ENCODE measurements at regions not wholly inside any gene's neighbourhood (a gene's known extent, or its start where the extent isn't known, plus 50 kb on each side); places are given as distances from the start of the nearest gene placed in this dataset.

- no peak for DNase-seq (ENCODE audit: low read depth)
- Histone ChIP-seq H3K27me3 (ENCODE audit: control insufficient read depth, insufficient read depth, low read length) (no peaks in the 10 kb centered on the region), H3K36me3 (ENCODE audit: control insufficient read depth, insufficient read depth, low read length) (no peaks in the 10 kb centered on the region), H3K4me3 (ENCODE audit: low read depth, low read length) (no peak overlapping the region)
- no peak for TF ChIP-seq CTCF (IDR thresholded peaks at IDR 0.05; ENCODE audit: insufficient read depth, low read length, poor library complexity, severe bottlenecking)
Measured at GRCh38 chr3:193851428-193851847, 258.4 kb downstream of the OPA1 start.

- no peak for TF ChIP-seq CTCF (IDR thresholded peaks at IDR 0.05; ENCODE audit: insufficient read depth, low read length, poor library complexity, severe bottlenecking)
- Histone ChIP-seq H3K4me3 (ENCODE audit: low read depth, low read length) (no peak overlapping the region), H3K27me3 (ENCODE audit: control insufficient read depth, insufficient read depth, low read length) (no peaks in the 10 kb centered on the region), H3K36me3 (ENCODE audit: control insufficient read depth, insufficient read depth, low read length) (no peaks in the 10 kb centered on the region)
- no peak for DNase-seq (ENCODE audit: low read depth)
Measured at GRCh38 chr3:193851941-193852674, 259.1 kb downstream of the OPA1 start.

DNA sequence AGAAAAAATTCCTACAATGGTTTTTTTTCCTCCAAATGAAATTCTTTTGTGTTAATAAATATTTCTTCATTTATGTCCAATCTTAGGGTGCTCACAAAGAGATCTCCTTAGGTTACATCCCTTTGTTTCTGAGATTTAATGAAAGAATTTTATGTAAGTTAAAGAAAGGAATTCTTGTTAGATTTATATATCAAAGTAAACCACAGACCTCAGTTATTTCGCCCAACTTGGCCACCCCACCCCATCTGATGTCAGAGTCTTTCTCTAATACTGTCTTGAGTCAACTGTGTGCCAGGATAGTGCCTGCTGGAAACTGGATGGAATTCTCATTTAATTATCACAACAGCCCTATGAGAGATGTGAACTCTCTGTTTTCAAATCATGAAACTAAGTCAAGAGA is 259.9 kb downstream of the OPA1 start:
- DNase-seq (ENCODE audit: low read depth), result no peak
- Histone ChIP-seq H3K4me3 (ENCODE audit: low read depth, low read length) (no peak overlapping the region), H3K27me3 (ENCODE audit: control insufficient read depth, insufficient read depth, low read length) (no peaks in the 10 kb centered on the region), H3K36me3 (ENCODE audit: control insufficient read depth, insufficient read depth, low read length) (no peaks in the 10 kb centered on the region)
- no peak for TF ChIP-seq CTCF (IDR thresholded peaks at IDR 0.05; ENCODE audit: insufficient read depth, low read length, poor library complexity, severe bottlenecking)

DNA sequence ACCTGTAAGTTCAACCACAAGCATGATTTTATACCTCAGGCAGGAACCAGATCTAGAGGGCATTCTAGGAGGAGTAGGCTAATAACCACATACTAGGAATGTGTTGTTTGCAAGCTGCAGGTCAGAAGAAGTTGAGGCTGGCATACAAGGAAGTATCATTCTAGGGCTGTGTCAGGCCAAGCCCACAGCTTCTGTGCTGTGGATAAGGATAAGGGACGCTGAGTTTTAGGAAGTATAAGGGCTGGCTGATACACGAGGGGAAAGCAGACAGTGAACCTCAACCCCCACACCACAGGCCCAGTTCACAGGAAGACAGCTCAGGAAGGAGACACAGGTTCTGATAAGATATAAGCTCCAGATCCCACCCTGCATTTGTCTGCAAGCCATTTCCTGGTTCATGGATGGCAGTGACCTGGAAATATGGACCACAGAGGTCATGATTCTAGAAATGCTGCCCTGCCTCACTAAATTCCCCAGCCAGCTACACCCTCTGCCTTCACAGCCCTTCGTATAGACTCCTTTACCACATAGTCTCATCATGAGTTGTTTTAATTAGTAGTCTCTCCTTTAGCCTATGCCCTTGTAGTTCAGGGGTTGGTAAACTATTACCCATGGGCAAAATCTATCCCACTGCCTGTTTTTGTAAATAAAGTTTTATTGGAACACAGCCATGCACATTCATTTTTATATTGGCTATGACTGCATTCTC is 260.7 kb downstream of the OPA1 start:
- no peak for DNase-seq (ENCODE audit: low read depth)
- Histone ChIP-seq H3K36me3 (ENCODE audit: control insufficient read depth, insufficient read depth, low read length) (no peaks in the 10 kb centered on the region), H3K27me3 (ENCODE audit: control insufficient read depth, insufficient read depth, low read length) (no peaks in the 10 kb centered on the region)

DNA sequence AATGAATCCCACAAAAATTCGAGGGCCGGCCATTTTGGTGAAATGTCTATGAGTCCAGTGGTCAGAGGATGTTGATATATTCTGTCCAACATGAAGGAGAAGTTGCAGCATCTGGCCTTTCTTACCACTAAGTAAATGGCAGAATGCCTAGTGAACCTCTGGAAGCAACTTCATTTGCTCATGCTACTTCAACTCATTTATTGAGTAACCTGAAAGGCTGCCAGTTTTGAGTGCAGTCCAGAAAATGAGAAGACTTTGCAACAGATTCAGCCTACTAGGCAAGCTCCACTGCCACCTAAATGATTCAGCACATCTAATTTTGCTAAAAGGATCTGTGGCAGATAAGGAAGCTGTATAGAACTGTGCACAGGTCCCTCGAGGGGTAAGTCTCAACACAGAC is 265.0 kb downstream of the OPA1 start:
- TF ChIP-seq CTCF (IDR thresholded peaks at IDR 0.05; ENCODE audit: insufficient read depth, low read length, poor library complexity, severe bottlenecking), result no peak
- no peaks in the 10 kb centered on the region for H3K36me3 ChIP-seq (ENCODE audit: control insufficient read depth, insufficient read depth, low read length)
- no peaks in the 10 kb centered on the region for H3K27me3 ChIP-seq (ENCODE audit: control insufficient read depth, insufficient read depth, low read length)
- H3K4me3 ChIP-seq (ENCODE audit: low read depth, low read length), result no peak overlapping the region
- DNase-seq (ENCODE audit: low read depth), result no peak

More for the DNA sequence above, 260.7 kb downstream of the OPA1 start:
- TF ChIP-seq CTCF (IDR thresholded peaks at IDR 0.05; ENCODE audit: insufficient read depth, low read length, poor library complexity, severe bottlenecking), result no peak
- H3K4me3 ChIP-seq (ENCODE audit: low read depth, low read length), result no peak overlapping the region
